HepG2 (cell line): ENCODE measurements at regions not wholly inside any gene's neighbourhood (a gene's known extent, or its start where the extent isn't known, plus 50 kb on each side); places are given as distances from the start of the nearest gene placed in this dataset.
"Not testable (repeated sequence)": the region's sequence is repeated elsewhere in the genome, so short reads cannot be mapped to it uniquely, and the experiment has no call there.

ENCODE experiments used
- ATAC-seq: fragments of 200-7000 bp; cut with Tn5 transposase; 3 replicates; pipeline ENCODE4 v1.9.1; 2020; ENCODE audit warnings: mild to moderate bottlenecking, moderate library complexity
- BruUV-seq: library from RNA; stranded (reverse); fragments of 400-500 nt; replicated peaks from 2 replicates; lab custom pipeline; 2021; lab: Mats Ljungman, UMichigan
- CTCF ChIA-PET: fragments of 300-600 bp; formaldehyde crosslinking; extraction: SDS; loops from one replicate; lab custom pipeline; 2021; ENCODE audit warnings: low total read pairs, inconsistent platforms, low intra/inter-chr PET ratio; lab: Yijun Ruan, JAX
- POLR2A ChIA-PET: fragments of 350-600 bp; sonication (Branson Sonifier 250); formaldehyde crosslinking; loops from one replicate; lab custom pipeline; 2020; ENCODE audit warnings: antibody characterized with exemption, inconsistent platforms; lab: Yijun Ruan, JAX
- DNase-seq: peaks from one replicate; pipeline ENCODE4 v3.0.0-alpha.2; 2015; ENCODE audit warnings: low spot score
- FAIRE-seq: peaks from 3 replicates; lab custom pipeline; 2011; peaks lifted over from hg19 to GRCh38; lab: Jason Lieb, UNC
- H2AFZ ChIP-seq: one replicate; pipeline ENCODE4 v1.6.1; 2011; ENCODE audit warnings: low read length, inconsistent platforms
- H3K27ac ChIP-seq: fragments of 300-600 bp; 3 replicates; pipeline ENCODE4 v1.8.0; 2011; ENCODE audit warnings: mixed run types, mild to moderate bottlenecking, mixed read lengths, low read length, inconsistent platforms; ENCODE audit not compliant: insufficient read depth; ENCODE audit errors: extremely low read length
- H3K27me3 ChIP-seq, 2 experiments: fragments of 200-600 bp in 1 of 2; 2 replicates in 1 of 2; 3 replicates in 1 of 2; pipeline versions ENCODE4 v1.6.0 to v1.8.0; 2011; ENCODE audit warnings: low read length in 2 of 2, mild to moderate bottlenecking in 2 of 2, moderate library complexity in 2 of 2, inconsistent platforms in 1 of 2; ENCODE audit not compliant: insufficient read depth in 2 of 2, control insufficient read depth in 1 of 2
- H3K36me3 ChIP-seq, 2 experiments: fragments of 200-600 bp in 1 of 2; replicated peaks in 1 of 2; 2 replicates in 1 of 2; 3 replicates in 1 of 2; pipeline versions ENCODE4 v1.5.1 to v1.8.0; 2011; ENCODE audit warnings: low read length in 2 of 2, inconsistent platforms in 1 of 2; ENCODE audit not compliant: insufficient read depth in 2 of 2, control insufficient read depth in 1 of 2
- H3K4me1 ChIP-seq: 2 replicates; pipeline ENCODE4 v1.5.1; 2012; ENCODE audit warnings: low read length, inconsistent platforms; ENCODE audit not compliant: insufficient read depth
- H3K4me2 ChIP-seq: 2 replicates; pipeline ENCODE4 v1.6.0; 2011; ENCODE audit warnings: low read depth, low read length, inconsistent platforms
- H3K4me3 ChIP-seq, 3 experiments: fragments of 200-600 bp in 1 of 3; sonication (generic), shearing (Covaris generic) in 1 of 3; replicated peaks in 1 of 3; 2 replicates each; pipeline ENCODE4 v1.5.1; 2011 to 2016; ENCODE audit warnings: low read length in 3 of 3, inconsistent platforms in 2 of 3, low read depth in 2 of 3, mild to moderate bottlenecking in 2 of 3, control low read depth in 1 of 3, mixed read lengths in 1 of 3; ENCODE audit not compliant: insufficient read depth in 1 of 3
- H3K79me2 ChIP-seq: one replicate; pipeline ENCODE4 v1.6.1; 2011; ENCODE audit warnings: low read length, inconsistent platforms; ENCODE audit not compliant: insufficient read depth
- H3K9ac ChIP-seq: 2 replicates; pipeline ENCODE4 v1.6.0; 2011; ENCODE audit warnings: mild to moderate bottlenecking, low read depth, low read length, inconsistent platforms; ENCODE audit not compliant: insufficient read depth
- H3K9me3 ChIP-seq: 2 replicates; pipeline ENCODE4 v1.5.1; 2012; ENCODE audit warnings: mild to moderate bottlenecking, low read length
- H4K20me1 ChIP-seq: 2 replicates; pipeline ENCODE4 v1.6.0; 2011; ENCODE audit warnings: inconsistent platforms, mild to moderate bottlenecking, low read length, moderate library complexity; ENCODE audit not compliant: insufficient read depth
- CBX5 ChIP-seq: sonication (generic); formaldehyde crosslinking; IDR thresholded peaks from 2 replicates; pipeline ENCODE4 v1.4.0; 2020; ENCODE audit warnings: missing genetic modification reagents, borderline replicate concordance
- SIX4 ChIP-seq: sonication (generic); formaldehyde crosslinking; IDR thresholded peaks from 2 replicates; pipeline ENCODE4 v1.4.0; 2020; ENCODE audit warnings: missing genetic modification reagents
- SMARCE1 ChIP-seq: fragments of 450-650 bp; IDR thresholded peaks from 2 replicates; pipeline ENCODE4 v1.6.1; 2017; ENCODE audit warnings: borderline replicate concordance
- THAP8 ChIP-seq: sonication (generic); formaldehyde crosslinking; IDR thresholded peaks from 2 replicates; pipeline ENCODE4 v1.5.1; 2020; ENCODE audit warnings: missing genetic modification reagents, mild to moderate bottlenecking, borderline replicate concordance
- ZFX ChIP-seq: sonication (generic); formaldehyde crosslinking; IDR thresholded peaks from 2 replicates; pipeline ENCODE4 v1.4.0; 2020; ENCODE audit warnings: mild to moderate bottlenecking, low read depth, missing genetic modification reagents, moderate library complexity
- ZNF124 ChIP-seq: sonication (generic); formaldehyde crosslinking; IDR thresholded peaks from 2 replicates; pipeline ENCODE4 v1.4.0; 2020; ENCODE audit warnings: missing genetic modification reagents
- ZNF414 ChIP-seq: sonication (generic); formaldehyde crosslinking; IDR thresholded peaks from 2 replicates; pipeline ENCODE4 v1.5.0; 2020; ENCODE audit warnings: missing genetic modification reagents
- ZSCAN22 ChIP-seq: sonication (generic); formaldehyde crosslinking; IDR thresholded peaks from 2 replicates; pipeline ENCODE4 v1.4.0; 2020; ENCODE audit warnings: mild to moderate bottlenecking, missing genetic modification reagents
- ZSCAN25 ChIP-seq: sonication (generic); formaldehyde crosslinking; IDR thresholded peaks from 2 replicates; pipeline ENCODE4 v1.8.0; 2022; ENCODE audit warnings: mild to moderate bottlenecking, missing genetic modification reagents
- WGBS: methylation state at CpG from one replicate; pipeline ENCODE4 v1.1.6; 2017; ENCODE audit warnings: low lambda C conversion rate; 5-methylcytosine and 5-hydroxymethylcytosine counted together
- in situ Hi-C: cut with HindIII; loops from 2 replicates; pipeline ENCODE4 v1.10.0; 2017; ENCODE audit warnings: low pct_unique_long_range_greater_than_20kb; ENCODE audit not compliant: extremely low pct_ligation_motif_present
- intact Hi-C: fragments of 100-400 bp; cut with micrococcal nuclease; formaldehyde crosslinking; loops from one replicate; pipeline ENCODE4 v1.10.0; 2022; ENCODE audit not compliant: unreplicated experiment
- TF ChIP-seq, protein P1 (sequence below): IDR thresholded peaks from 2 replicates; pipeline ENCODE4 v1.6.1; 2016; ENCODE audit warnings: missing compliant biosample characterization, missing genetic modification reagents, borderline replicate concordance
- TF ChIP-seq, protein P2 (sequence below): sonication (generic); formaldehyde crosslinking; IDR thresholded peaks from 2 replicates; pipeline ENCODE4 v1.4.0; 2020; ENCODE audit warnings: missing genetic modification reagents

DNA sequence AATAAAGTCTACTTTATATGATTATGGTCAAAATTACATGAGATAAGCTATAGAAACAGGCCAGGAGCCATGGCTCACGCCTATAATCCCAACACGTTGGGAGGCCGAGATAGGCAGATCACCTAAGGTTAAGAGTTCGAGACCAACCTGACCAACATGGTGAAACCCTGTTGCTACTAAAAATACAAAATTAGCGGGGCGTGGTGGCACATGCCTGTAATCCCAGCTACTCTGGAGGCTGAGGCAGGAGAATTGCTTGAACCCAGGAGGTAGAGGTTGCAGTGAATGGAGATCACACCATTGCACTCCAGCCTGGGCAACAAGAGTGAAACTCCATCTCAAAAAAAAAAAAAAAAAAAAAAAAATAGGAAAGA, 73.1 kb downstream of the EDN1 start:
- WGBS, result 59% methylated on average over 6 of the region's 6 CpGs
- H3K4me1 ChIP-seq, result peaks cover 36% of the 10 kb centered on the region
- FAIRE-seq, H2AFZ ChIP-seq, in situ Hi-C loops, H3K27me3 ChIP-seq, DNase-seq, H3K27ac ChIP-seq, CTCF ChIA-PET, H4K20me1 ChIP-seq, H3K4me3 ChIP-seq, H3K4me2 ChIP-seq, intact Hi-C loops, H3K36me3 ChIP-seq, H3K9ac ChIP-seq, BruUV-seq, H3K9me3 ChIP-seq, ATAC-seq, H3K79me2 ChIP-seq: not testable (repeated sequence)
- POLR2A ChIA-PET, result interaction anchor here (1.0 to 1.2 kb wide), 5 partner anchors 15 to 71 kb away, joined by 3 to 7 read pairs (median 3); no protein-coding TSS in a partner anchor

- Histone ChIP-seq H3K79me2 (no peaks in the 10 kb centered on the region), H3K4me1 (peaks cover 36% of the 10 kb centered on the region), H3K36me3 (no peaks in the 10 kb centered on the region), H3K4me2 (peak overlapping the region; percentile 64), H2AFZ (no peak overlapping the region), H3K4me3 (0 out of 6 replicates have a peak overlapping the region, but pooled peaks of 1 of the 3 experiments have one; percentile 18), H3K9ac (no peak overlapping the region), H3K27me3 (no peaks in the 10 kb centered on the region), H3K27ac (no peak overlapping the region), H4K20me1 (no peaks in the 10 kb centered on the region), H3K9me3 (no peaks in the 10 kb centered on the region)
- 33% methylated on average over 11 of the region's 11 CpGs for WGBS
- in situ Hi-C loops (no loop called here), intact Hi-C loops (no loop called here)
- ATAC-seq, result peak; percentile 74
- no TSS peak for BruUV-seq
- FAIRE-seq, result peak; percentile 66
- DNase-seq, result peak; percentile 52
- ChIA-PET CTCF (no interaction called here), POLR2A (interaction anchor here (0.6 to 1.2 kb wide), 7 partner anchors 15 to 72 kb away, joined by 3 to 7 read pairs (median 3); no protein-coding TSS in a partner anchor)
- peak; percentile 57; the same call in 1 of the 2 replicates for TF ChIP-seq ZFX
- TF ChIP-seq ZNF124 (CRISPR knock-in tag), result no peak
- TF ChIP-seq, protein P1, sequence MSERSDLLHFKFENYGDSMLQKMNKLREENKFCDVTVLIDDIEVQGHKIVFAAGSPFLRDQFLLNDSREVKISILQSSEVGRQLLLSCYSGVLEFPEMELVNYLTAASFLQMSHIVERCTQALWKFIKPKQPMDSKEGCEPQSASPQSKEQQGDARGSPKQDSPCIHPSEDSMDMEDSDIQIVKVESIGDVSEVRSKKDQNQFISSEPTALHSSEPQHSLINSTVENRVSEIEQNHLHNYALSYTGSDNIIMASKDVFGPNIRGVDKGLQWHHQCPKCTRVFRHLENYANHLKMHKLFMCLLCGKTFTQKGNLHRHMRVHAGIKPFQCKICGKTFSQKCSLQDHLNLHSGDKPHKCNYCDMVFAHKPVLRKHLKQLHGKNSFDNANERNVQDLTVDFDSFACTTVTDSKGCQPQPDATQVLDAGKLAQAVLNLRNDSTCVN (CRISPR knock-in tag), result no peak; the same call in 1 of the 2 replicates
- TF ChIP-seq ZNF414, result no peak
- TF ChIP-seq SMARCE1, result no peak
- no peak for TF ChIP-seq ZSCAN25 (CRISPR knock-in tag)
- TF ChIP-seq, protein P2, sequence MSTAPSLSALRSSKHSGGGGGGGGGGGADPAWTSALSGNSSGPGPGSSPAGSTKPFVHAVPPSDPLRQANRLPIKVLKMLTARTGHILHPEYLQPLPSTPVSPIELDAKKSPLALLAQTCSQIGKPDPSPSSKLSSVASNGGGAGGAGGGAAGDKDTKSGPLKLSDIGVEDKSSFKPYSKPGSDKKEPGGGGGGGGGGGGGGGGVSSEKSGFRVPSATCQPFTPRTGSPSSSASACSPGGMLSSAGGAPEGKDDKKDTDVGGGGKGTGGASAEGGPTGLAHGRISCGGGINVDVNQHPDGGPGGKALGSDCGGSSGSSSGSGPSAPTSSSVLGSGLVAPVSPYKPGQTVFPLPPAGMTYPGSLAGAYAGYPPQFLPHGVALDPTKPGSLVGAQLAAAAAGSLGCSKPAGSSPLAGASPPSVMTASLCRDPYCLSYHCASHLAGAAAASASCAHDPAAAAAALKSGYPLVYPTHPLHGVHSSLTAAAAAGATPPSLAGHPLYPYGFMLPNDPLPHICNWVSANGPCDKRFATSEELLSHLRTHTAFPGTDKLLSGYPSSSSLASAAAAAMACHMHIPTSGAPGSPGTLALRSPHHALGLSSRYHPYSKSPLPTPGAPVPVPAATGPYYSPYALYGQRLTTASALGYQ, result no peak
- TF ChIP-seq CBX5 (CRISPR knock-in tag), result no peak
- TF ChIP-seq SIX4 (CRISPR knock-in tag), result no peak
- TF ChIP-seq THAP8 (CRISPR knock-in tag), result no peak
- no peak for TF ChIP-seq ZSCAN22 (CRISPR knock-in tag)
Measured at GRCh38 chr6:12363651-12364381, 73.7 kb downstream of the EDN1 start.
